Neural cell (in vitro differentiated cells): ENCODE measurements at regions not wholly inside any gene's neighbourhood (a gene's known extent, or its start where the extent isn't known, plus 50 kb on each side); places are given as distances from the start of the nearest gene placed in this dataset.

Experiments
- H2AFZ ChIP-seq: fragments of 200-600, 300-800 bp; sonication (generic), shearing (Covaris generic); 2 replicates; pipeline ENCODE4 v1.6.0; 2014; ENCODE audit warnings: low read depth, mild to moderate bottlenecking, antibody characterized with exemption, low read length, moderate library complexity
- H3F3A ChIP-seq: fragments of 200-600 bp; shearing (Covaris generic); 2 replicates; pipeline ENCODE4 v1.6.1; 2016; ENCODE audit warnings: mild to moderate bottlenecking, moderate library complexity, mixed read lengths, antibody characterized with exemption, low read length; ENCODE audit not compliant: insufficient read depth, poor library complexity, severe bottlenecking
- H3K27ac ChIP-seq: fragments of 200-600, 300-800 bp; sonication (generic), shearing (Covaris generic); 2 replicates; pipeline ENCODE4 v1.5.1; 2014; ENCODE audit warnings: mild to moderate bottlenecking, low read length, moderate library complexity
- H3K27me3 ChIP-seq: fragments of 300-800, 200-600 bp; sonication (generic), shearing (Covaris generic); 2 replicates; pipeline ENCODE4 v1.6.0; 2014; ENCODE audit warnings: mild to moderate bottlenecking, low read depth, low read length, moderate library complexity; ENCODE audit not compliant: insufficient read depth
- H3K36me3 ChIP-seq: fragments of 300-800, 200-600 bp; sonication (generic), shearing (Covaris generic); 2 replicates; pipeline ENCODE4 v1.5.1; 2014; ENCODE audit warnings: mild to moderate bottlenecking, antibody characterized with exemption, low read length, moderate library complexity; ENCODE audit not compliant: insufficient read depth
- H3K4me2 ChIP-seq: fragments of 300-800, 200-600 bp; sonication (generic), shearing (Covaris generic); 2 replicates; pipeline ENCODE4 v1.6.0; 2014; ENCODE audit warnings: mild to moderate bottlenecking, low read length
- H3K4me3 ChIP-seq: fragments of 300-800, 200-600 bp; sonication (generic), shearing (Covaris generic); 2 replicates; pipeline ENCODE4 v1.5.1; 2014; ENCODE audit warnings: mild to moderate bottlenecking, low read length, moderate library complexity
- H3K79me2 ChIP-seq: fragments of 200-600 bp; shearing (Covaris generic); replicated peaks from 2 replicates; pipeline ENCODE4 v1.6.0; 2014; ENCODE audit warnings: mild to moderate bottlenecking, low read length, moderate library complexity; ENCODE audit not compliant: insufficient read depth
- H3K9ac ChIP-seq: fragments of 300-800, 200-600 bp; sonication (generic), shearing (Covaris generic); 2 replicates; pipeline ENCODE4 v1.6.1; 2016; ENCODE audit warnings: mild to moderate bottlenecking, low read length, mixed read lengths
- H3K9me2 ChIP-seq: fragments of 200-600 bp; shearing (Covaris generic); 2 replicates; pipeline ENCODE4 v1.6.1; 2016; ENCODE audit warnings: mild to moderate bottlenecking, low read length, mixed read lengths; ENCODE audit not compliant: insufficient read depth
- H3K9me3 ChIP-seq: fragments of 200-600, 300-800 bp; sonication (generic), shearing (Covaris generic); 2 replicates; pipeline ENCODE4 v1.6.1; 2016; ENCODE audit warnings: mild to moderate bottlenecking, mixed run types, low read length, moderate library complexity, mixed read lengths
- H4K20me1 ChIP-seq: fragments of 200-600 bp; shearing (Covaris generic); 2 replicates; pipeline ENCODE4 v1.6.1; 2016; ENCODE audit warnings: mild to moderate bottlenecking, mixed run types; ENCODE audit not compliant: insufficient read depth
- EP300 ChIP-seq: fragments of 450-650 bp; conservative IDR thresholded peaks from 2 replicates; pipeline ENCODE4 v1.6.1; 2014; ENCODE audit warnings: antibody characterized with exemption, mild to moderate bottlenecking, moderate library complexity; ENCODE audit not compliant: poor library complexity, severe bottlenecking
- EZH2 ChIP-seq: fragments of 200-600, 300-800 bp; shearing (Covaris generic), sonication (generic); IDR thresholded peaks from 2 replicates; pipeline ENCODE4 v1.6.1; 2014; ENCODE audit warnings: antibody characterized with exemption, low read length, borderline replicate concordance, mild to moderate bottlenecking; ENCODE audit not compliant: insufficient read depth, poor library complexity, severe bottlenecking
- MXI1 ChIP-seq: fragments of 450-650 bp; conservative IDR thresholded peaks from 2 replicates; pipeline ENCODE4 v1.6.1; 2014; ENCODE audit warnings: antibody characterized with exemption, mild to moderate bottlenecking; ENCODE audit not compliant: poor library complexity, severe bottlenecking
- POLR2AphosphoS5 ChIP-seq: IDR thresholded peaks from 2 replicates; pipeline ENCODE4 v1.6.1; 2012
- RAD21 ChIP-seq: fragments of 450-650 bp; conservative IDR thresholded peaks from 2 replicates; pipeline ENCODE4 v1.6.1; 2014; ENCODE audit warnings: antibody characterized with exemption, mild to moderate bottlenecking, moderate library complexity
- SMC3 ChIP-seq: fragments of 450-650 bp; conservative IDR thresholded peaks from 2 replicates; pipeline ENCODE4 v1.6.1; 2014; ENCODE audit warnings: antibody characterized with exemption, mild to moderate bottlenecking, moderate library complexity; ENCODE audit not compliant: poor library complexity
- TAF1 ChIP-seq: IDR thresholded peaks from 2 replicates; pipeline ENCODE4 v1.6.1; 2012; ENCODE audit warnings: low read depth
- TF ChIP-seq, protein P1 (sequence below): IDR thresholded peaks from 2 replicates; pipeline ENCODE4 v1.6.1; 2012; ENCODE audit warnings: borderline replicate concordance
- TF ChIP-seq, protein P2 (sequence below): fragments of 450-650 bp; IDR thresholded peaks from 2 replicates; pipeline ENCODE4 v1.5.1; 2014; ENCODE audit warnings: antibody characterized with exemption, mild to moderate bottlenecking, moderate library complexity; ENCODE audit not compliant: poor library complexity, severe bottlenecking

DNA sequence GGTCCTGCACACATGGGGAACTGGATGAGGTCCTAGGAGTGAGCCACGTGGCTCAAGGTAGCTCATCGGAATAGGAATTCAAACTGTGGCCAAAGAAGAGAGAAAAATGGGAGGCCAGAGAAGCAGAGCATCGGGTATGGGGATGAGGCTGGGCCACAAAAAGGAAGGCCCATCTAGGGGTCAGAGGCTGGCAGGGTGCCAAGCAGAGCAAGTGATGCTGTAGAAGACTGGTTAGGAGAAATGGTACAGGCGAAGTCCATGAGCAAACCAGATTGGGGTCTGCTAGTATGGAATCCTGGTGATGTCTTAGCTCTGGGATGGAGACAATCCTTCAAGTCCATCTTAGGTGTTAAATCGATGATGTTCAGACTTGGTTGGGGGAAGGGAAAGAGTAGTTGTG lies 68.0 kb downstream of the TEX35 start:
- H3K9me2 ChIP-seq = no peaks in the 10 kb centered on the region
- H4K20me1 ChIP-seq = no peaks in the 10 kb centered on the region
- no peak overlapping the region for H2AFZ ChIP-seq
- H3K4me3 ChIP-seq = no peak overlapping the region
- no peak overlapping the region for H3K4me2 ChIP-seq
- no peaks in the 10 kb centered on the region for H3K79me2 ChIP-seq
- H3F3A ChIP-seq = no peaks in the 10 kb centered on the region
- no peaks in the 10 kb centered on the region for H3K9me3 ChIP-seq
- no peak overlapping the region for H3K27ac ChIP-seq
- TF ChIP-seq, protein P1, sequence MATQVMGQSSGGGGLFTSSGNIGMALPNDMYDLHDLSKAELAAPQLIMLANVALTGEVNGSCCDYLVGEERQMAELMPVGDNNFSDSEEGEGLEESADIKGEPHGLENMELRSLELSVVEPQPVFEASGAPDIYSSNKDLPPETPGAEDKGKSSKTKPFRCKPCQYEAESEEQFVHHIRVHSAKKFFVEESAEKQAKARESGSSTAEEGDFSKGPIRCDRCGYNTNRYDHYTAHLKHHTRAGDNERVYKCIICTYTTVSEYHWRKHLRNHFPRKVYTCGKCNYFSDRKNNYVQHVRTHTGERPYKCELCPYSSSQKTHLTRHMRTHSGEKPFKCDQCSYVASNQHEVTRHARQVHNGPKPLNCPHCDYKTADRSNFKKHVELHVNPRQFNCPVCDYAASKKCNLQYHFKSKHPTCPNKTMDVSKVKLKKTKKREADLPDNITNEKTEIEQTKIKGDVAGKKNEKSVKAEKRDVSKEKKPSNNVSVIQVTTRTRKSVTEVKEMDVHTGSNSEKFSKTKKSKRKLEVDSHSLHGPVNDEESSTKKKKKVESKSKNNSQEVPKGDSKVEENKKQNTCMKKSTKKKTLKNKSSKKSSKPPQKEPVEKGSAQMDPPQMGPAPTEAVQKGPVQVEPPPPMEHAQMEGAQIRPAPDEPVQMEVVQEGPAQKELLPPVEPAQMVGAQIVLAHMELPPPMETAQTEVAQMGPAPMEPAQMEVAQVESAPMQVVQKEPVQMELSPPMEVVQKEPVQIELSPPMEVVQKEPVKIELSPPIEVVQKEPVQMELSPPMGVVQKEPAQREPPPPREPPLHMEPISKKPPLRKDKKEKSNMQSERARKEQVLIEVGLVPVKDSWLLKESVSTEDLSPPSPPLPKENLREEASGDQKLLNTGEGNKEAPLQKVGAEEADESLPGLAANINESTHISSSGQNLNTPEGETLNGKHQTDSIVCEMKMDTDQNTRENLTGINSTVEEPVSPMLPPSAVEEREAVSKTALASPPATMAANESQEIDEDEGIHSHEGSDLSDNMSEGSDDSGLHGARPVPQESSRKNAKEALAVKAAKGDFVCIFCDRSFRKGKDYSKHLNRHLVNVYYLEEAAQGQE = no peak
- TF ChIP-seq TAF1 (no peak), EP300 (no peak), EZH2 (no peak), POLR2AphosphoS5 (no peak), RAD21 (no peak), MXI1 (no peak), SMC3 (no peak)
- TF ChIP-seq, protein P2, sequence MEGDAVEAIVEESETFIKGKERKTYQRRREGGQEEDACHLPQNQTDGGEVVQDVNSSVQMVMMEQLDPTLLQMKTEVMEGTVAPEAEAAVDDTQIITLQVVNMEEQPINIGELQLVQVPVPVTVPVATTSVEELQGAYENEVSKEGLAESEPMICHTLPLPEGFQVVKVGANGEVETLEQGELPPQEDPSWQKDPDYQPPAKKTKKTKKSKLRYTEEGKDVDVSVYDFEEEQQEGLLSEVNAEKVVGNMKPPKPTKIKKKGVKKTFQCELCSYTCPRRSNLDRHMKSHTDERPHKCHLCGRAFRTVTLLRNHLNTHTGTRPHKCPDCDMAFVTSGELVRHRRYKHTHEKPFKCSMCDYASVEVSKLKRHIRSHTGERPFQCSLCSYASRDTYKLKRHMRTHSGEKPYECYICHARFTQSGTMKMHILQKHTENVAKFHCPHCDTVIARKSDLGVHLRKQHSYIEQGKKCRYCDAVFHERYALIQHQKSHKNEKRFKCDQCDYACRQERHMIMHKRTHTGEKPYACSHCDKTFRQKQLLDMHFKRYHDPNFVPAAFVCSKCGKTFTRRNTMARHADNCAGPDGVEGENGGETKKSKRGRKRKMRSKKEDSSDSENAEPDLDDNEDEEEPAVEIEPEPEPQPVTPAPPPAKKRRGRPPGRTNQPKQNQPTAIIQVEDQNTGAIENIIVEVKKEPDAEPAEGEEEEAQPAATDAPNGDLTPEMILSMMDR = no peak
- no peaks in the 10 kb centered on the region for H3K36me3 ChIP-seq
- no peak overlapping the region for H3K9ac ChIP-seq
- no peaks in the 10 kb centered on the region for H3K27me3 ChIP-seq

DNA sequence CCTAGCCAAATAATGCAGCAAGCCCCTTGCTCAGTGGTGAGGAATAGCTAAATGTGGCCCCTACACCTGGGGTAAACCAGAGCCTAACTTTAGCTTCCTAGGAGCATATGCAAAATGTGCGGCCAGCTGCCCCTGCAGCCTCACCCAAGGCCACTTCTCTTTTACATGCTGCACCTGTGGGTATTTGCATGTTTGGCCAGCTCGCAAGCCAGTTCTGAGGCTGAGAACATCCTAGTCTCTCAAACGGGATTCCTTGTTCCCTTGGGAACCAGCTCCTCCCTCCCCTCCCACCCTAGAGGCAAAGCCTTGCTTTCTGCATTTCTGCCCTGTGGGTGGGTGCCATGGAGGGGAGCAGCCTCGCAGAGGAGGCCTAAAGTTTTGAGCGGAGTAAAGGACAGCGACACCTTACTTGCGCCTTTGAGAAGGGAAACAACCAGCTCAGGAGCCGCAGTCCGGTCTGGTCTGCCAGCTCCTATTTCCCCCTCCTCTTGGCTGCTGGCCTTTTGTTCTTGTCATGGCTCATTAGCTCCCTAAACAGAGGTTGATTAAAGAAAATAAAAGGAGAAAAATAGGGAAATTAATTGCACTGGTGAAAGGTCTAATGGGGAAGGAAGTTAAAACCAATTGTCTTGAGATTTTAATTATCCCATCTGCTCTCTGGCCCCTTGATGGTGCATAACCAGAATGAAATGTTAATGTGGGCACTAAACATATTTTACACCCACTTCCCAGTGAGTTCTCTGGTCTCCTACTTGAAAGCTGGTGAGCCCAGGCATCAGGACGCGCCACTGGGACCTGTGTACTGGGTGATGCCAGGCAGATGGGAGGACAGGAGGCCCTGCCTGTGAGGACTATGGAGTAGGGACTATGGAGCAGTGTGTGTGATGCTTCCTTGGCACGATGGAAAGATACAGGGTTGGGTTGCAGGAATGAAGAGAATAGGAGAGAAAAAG lies 68.7 kb downstream of the TEX35 start:
- no peak overlapping the region for H2AFZ ChIP-seq

More for the DNA sequence above, 68.7 kb downstream of the TEX35 start:
- Histone ChIP-seq H4K20me1 (no peaks in the 10 kb centered on the region), H3K79me2 (no peaks in the 10 kb centered on the region), H3F3A (no peaks in the 10 kb centered on the region), H3K27me3 (no peaks in the 10 kb centered on the region), H3K36me3 (no peaks in the 10 kb centered on the region), H3K9me2 (no peaks in the 10 kb centered on the region), H3K9ac (no peak overlapping the region), H3K4me3 (no peak overlapping the region), H3K4me2 (no peak overlapping the region), H3K9me3 (no peaks in the 10 kb centered on the region), H3K27ac (no peak overlapping the region)
- no peak for TF ChIP-seq RAD21
- TF ChIP-seq, protein P2 = no peak
